B cell (primary cell): ENCODE measurements at regions not wholly inside any gene's neighbourhood (a gene's known extent, or its start where the extent isn't known, plus 50 kb on each side); places are given as distances from the start of the nearest gene placed in this dataset.

Source experiments
- ATAC-seq: fragments of 200-7000 bp; cut with Tn5 transposase; one replicate; pipeline ENCODE4 v1.10.0; 2021; ENCODE audit warnings: low read depth, mild to moderate bottlenecking, moderate number of reproducible peaks, moderate library complexity
- CTCF ChIA-PET: fragments of 350-600 bp; sonication (Branson Sonifier 250); formaldehyde crosslinking; loops from one replicate; lab custom pipeline; 2021; ENCODE audit warnings: antibody characterized with exemption, inconsistent platforms; lab: Charles Lee
- POLR2A ChIA-PET: fragments of 350-600 bp; sonication (Branson Sonifier 250); formaldehyde crosslinking; loops from one replicate; lab custom pipeline; 2021; ENCODE audit warnings: antibody characterized with exemption; lab: Charles Lee
- DNase-seq: peaks from one replicate; pipeline ENCODE4 v3.0.0; 2013
- H2AFZ ChIP-seq: 2 replicates; pipeline ENCODE4 v1.6.1; 2012; ENCODE audit warnings: mild to moderate bottlenecking, low read depth, low read length; ENCODE audit not compliant: insufficient read depth, poor library complexity, severe bottlenecking
- H3K27ac ChIP-seq, 2 donors: 1 replicate in 1 of 2; 2 replicates in 1 of 2; pipeline ENCODE4 v1.5.1; 2012 to 2013; ENCODE audit warnings: low read length in 2 of 2, mild to moderate bottlenecking in 2 of 2, moderate library complexity in 1 of 2
- H3K27me3 ChIP-seq, 4 experiments: fragments of 200-600 bp in 1 of 4; sonication (generic) in 1 of 4; replicated peaks in 1 of 4; 1 replicate in 2 of 4; 2 replicates in 2 of 4; pipeline versions ENCODE4 v1.6.1 to v1.7.0; 2013 to 2016; ENCODE audit warnings: low read length in 3 of 4, mild to moderate bottlenecking in 2 of 4, mixed read lengths in 1 of 4, moderate library complexity in 1 of 4; ENCODE audit not compliant: insufficient read depth in 4 of 4, control insufficient read depth in 3 of 4; ENCODE audit errors: control extremely low read depth in 1 of 4
- H3K36me3 ChIP-seq, 2 experiments: replicated peaks in 1 of 2; 1 replicate in 1 of 2; 2 replicates in 1 of 2; pipeline versions ENCODE4 v1.6.1 to v1.7.1; 2013; ENCODE audit warnings: low read length in 1 of 2; ENCODE audit not compliant: insufficient read depth in 2 of 2, control insufficient read depth in 1 of 2; ENCODE audit errors: control extremely low read depth in 1 of 2, extremely low read depth in 1 of 2
- H3K4me1 ChIP-seq, 2 donors: fragments of 200-600 bp in 1 of 2; sonication (generic) in 1 of 2; 1 replicate in 1 of 2; 2 replicates in 1 of 2; pipeline versions ENCODE4 v1.5.1 to v1.6.1; 2013 to 2017; ENCODE audit warnings: low read length in 2 of 2; ENCODE audit not compliant: control insufficient read depth in 2 of 2, insufficient read depth in 2 of 2
- H3K4me2 ChIP-seq: replicated peaks from 2 replicates; pipeline ENCODE3; 2012; ENCODE audit warnings: mild to moderate bottlenecking, low read depth, low read length; ENCODE audit not compliant: poor library complexity, severe bottlenecking
- H3K4me3 ChIP-seq, 5 experiments: fragments of 200-600 bp in 1 of 5; sonication (generic) in 1 of 5; 1 replicate in 3 of 5; 2 replicates in 2 of 5; pipeline versions ENCODE4 v1.5.1 to v1.7.0; 2011 to 2016; ENCODE audit warnings: low read length in 4 of 5, mild to moderate bottlenecking in 4 of 5, low read depth in 2 of 5, control low read depth in 1 of 5, moderate library complexity in 1 of 5; ENCODE audit not compliant: insufficient read depth in 1 of 5; ENCODE audit errors: control extremely low read depth in 1 of 5, extremely low read depth in 1 of 5
- H3K79me2 ChIP-seq: fragments of 200-600 bp; sonication (generic); one replicate; pipeline ENCODE4 v1.6.0; 2016; ENCODE audit warnings: low read length; ENCODE audit not compliant: control insufficient read depth, insufficient read depth
- H3K9ac ChIP-seq: fragments of 200-600 bp; sonication (generic); 2 replicates; pipeline ENCODE4 v1.6.1; 2017; ENCODE audit warnings: mild to moderate bottlenecking, low read length, moderate library complexity
- H3K9me3 ChIP-seq, 3 donors: one replicate each; pipeline versions ENCODE4 v1.6.1 to v1.7.1; 2013; ENCODE audit warnings: low read length in 2 of 3; ENCODE audit not compliant: control insufficient read depth in 2 of 3, insufficient read depth in 1 of 3; ENCODE audit errors: control extremely low read depth in 1 of 3
- H4K20me1 ChIP-seq: 2 replicates; pipeline ENCODE4 v1.6.0; 2012; ENCODE audit warnings: mild to moderate bottlenecking, low read length; ENCODE audit not compliant: insufficient read depth, control insufficient read depth, poor library complexity, severe bottlenecking
- H3K27ac Mint-ChIP-seq: one replicate; pipeline ENCODE4 v1.8.0; 2021; ENCODE audit warnings: mixed read lengths
- H3K27me3 Mint-ChIP-seq: one replicate; pipeline ENCODE4 v1.8.0; 2021; ENCODE audit warnings: mixed read lengths
- H3K4me1 Mint-ChIP-seq: one replicate; pipeline ENCODE4 v1.8.0; 2021; ENCODE audit warnings: mixed read lengths
- H3K4me3 Mint-ChIP-seq: one replicate; pipeline ENCODE4 v1.8.0; 2021; ENCODE audit warnings: mixed read lengths
- H3K9me3 Mint-ChIP-seq: one replicate; pipeline ENCODE4 v1.8.0; 2022; ENCODE audit warnings: mixed read lengths; ENCODE audit not compliant: insufficient read depth
- EZH2 ChIP-seq: IDR thresholded peaks from 2 replicates; pipeline ENCODE4 v1.6.1; 2012; ENCODE audit warnings: borderline replicate concordance, low read depth, mild to moderate bottlenecking, moderate library complexity, low read length; ENCODE audit not compliant: insufficient read depth, poor library complexity, severe bottlenecking
- whole genome bisulfite sequencing: methylation state at CpG from one replicate; pipeline ENCODE4 v1.1.5; 2013; ENCODE audit warnings: missing lambda C conversion rate; ENCODE audit not compliant: insufficient coverage; 5-methylcytosine and 5-hydroxymethylcytosine counted together
- intact Hi-C: fragments of 100-400 bp; cut with micrococcal nuclease; formaldehyde crosslinking; loops from one replicate; pipeline ENCODE4 v1.10.0; 2022
- TF ChIP-seq, protein P1 (sequence below): fragments of 200-600 bp; IDR thresholded peaks from one replicate; pipeline ENCODE4 v1.8.0; 2022; ENCODE audit warnings: antibody characterized with exemption, mild to moderate bottlenecking

DNA sequence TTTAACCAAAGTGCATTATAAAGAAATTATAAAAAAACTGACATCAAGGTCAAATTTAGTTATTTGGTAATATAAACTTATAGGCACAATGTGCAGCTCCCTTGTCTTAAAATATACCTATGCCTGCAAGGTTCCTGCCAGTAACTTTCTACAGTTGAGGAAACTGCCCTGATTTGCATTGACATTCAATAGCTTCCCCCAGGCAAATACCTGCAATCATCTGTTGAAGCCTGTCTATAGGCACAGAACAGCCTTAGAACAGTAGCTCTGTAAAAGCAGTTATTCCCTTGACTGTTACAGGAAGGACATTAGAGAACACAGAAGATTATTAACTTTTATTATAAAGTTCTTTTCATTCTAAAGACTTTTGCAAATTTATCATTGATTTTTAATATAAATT, 1239.5 kb downstream of the PCDH9 start:
- Histone ChIP-seq H3K9ac (no peak overlapping the region), H3K4me3 (no peak overlapping the region), H3K9me3 (peaks cover 0 to 1% (median 0%) of the 10 kb centered on the region in 3 donors), H3K36me3 (no peaks in the 10 kb centered on the region), H3K27ac (no peak overlapping the region), H3K4me1 (no peaks in the 10 kb centered on the region), H3K4me2 (no peak overlapping the region), H2AFZ (no peak overlapping the region), H3K79me2 (no peaks in the 10 kb centered on the region), H4K20me1 (no peaks in the 10 kb centered on the region), H3K27me3 (no peaks in the 10 kb centered on the region)
- no peak for DNase-seq
- H3K27me3 Mint-ChIP-seq, result no peaks in the 10 kb centered on the region
- no peak overlapping the region for H3K27ac Mint-ChIP-seq
- H3K4me3 Mint-ChIP-seq, result no peak overlapping the region
- H3K9me3 Mint-ChIP-seq, result no peaks in the 10 kb centered on the region
- no peak for ATAC-seq
- TF ChIP-seq, protein P1, sequence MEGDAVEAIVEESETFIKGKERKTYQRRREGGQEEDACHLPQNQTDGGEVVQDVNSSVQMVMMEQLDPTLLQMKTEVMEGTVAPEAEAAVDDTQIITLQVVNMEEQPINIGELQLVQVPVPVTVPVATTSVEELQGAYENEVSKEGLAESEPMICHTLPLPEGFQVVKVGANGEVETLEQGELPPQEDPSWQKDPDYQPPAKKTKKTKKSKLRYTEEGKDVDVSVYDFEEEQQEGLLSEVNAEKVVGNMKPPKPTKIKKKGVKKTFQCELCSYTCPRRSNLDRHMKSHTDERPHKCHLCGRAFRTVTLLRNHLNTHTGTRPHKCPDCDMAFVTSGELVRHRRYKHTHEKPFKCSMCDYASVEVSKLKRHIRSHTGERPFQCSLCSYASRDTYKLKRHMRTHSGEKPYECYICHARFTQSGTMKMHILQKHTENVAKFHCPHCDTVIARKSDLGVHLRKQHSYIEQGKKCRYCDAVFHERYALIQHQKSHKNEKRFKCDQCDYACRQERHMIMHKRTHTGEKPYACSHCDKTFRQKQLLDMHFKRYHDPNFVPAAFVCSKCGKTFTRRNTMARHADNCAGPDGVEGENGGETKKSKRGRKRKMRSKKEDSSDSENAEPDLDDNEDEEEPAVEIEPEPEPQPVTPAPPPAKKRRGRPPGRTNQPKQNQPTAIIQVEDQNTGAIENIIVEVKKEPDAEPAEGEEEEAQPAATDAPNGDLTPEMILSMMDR, result no peak
- TF ChIP-seq EZH2, result no peak
- CTCF ChIA-PET, result no interaction called here
- H3K4me1 Mint-ChIP-seq, result no peaks in the 10 kb centered on the region
- POLR2A ChIA-PET, result no interaction called here
- intact Hi-C loops, result no loop called here

DNA sequence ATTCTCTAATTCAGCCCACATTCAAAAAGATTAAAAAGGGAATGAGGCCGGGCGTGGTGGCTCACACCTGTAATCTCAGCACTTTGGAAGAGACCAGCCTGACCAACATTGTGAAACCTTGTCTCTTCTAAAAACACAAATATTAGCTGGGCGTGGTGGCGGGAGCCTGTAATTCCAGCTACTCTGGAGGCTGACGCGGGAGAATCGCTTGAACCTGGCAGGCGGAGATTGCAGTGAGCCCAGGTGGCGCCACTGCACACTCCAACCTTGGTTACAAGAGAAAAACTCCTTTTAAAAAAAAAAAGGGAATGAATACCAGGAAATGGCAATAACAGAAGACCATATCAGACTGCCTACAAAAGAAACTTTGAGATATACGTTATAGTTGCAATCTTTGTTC, 1244.5 kb downstream of the PCDH9 start:
- Histone ChIP-seq H3K27ac (no peak overlapping the region), H3K4me2 (no peak overlapping the region), H3K79me2 (no peaks in the 10 kb centered on the region), H3K4me3 (no peak overlapping the region), H3K27me3 (no peaks in the 10 kb centered on the region), H2AFZ (no peak overlapping the region), H3K9ac (no peak overlapping the region), H3K36me3 (no peaks in the 10 kb centered on the region), H3K4me1 (no peaks in the 10 kb centered on the region), H4K20me1 (no peaks in the 10 kb centered on the region), H3K9me3 (no peaks in the 10 kb centered on the region)
- intact Hi-C loops, result no loop called here
- Mint-ChIP-seq H3K27me3 (no peaks in the 10 kb centered on the region), H3K9me3 (no peaks in the 10 kb centered on the region), H3K27ac (no peak overlapping the region), H3K4me3 (no peak overlapping the region), H3K4me1 (no peaks in the 10 kb centered on the region)
- ChIA-PET CTCF (no interaction called here), POLR2A (no interaction called here)
- no peak for ATAC-seq
- WGBS, result 93% methylated on average over 5 of the region's 10 CpGs
- no peak for TF ChIP-seq EZH2
- TF ChIP-seq, protein P1, result no peak
- no peak for DNase-seq
